PC-9 (cell line): ENCODE measurements at regions not wholly inside any gene's neighbourhood (a gene's known extent, or its start where the extent isn't known, plus 50 kb on each side); places are given as distances from the start of the nearest gene placed in this dataset.

Experiments used
- BruUV-seq: library from RNA; stranded (reverse); fragments of 400-500 nt; replicated peaks from 2 replicates; lab custom pipeline; 2021; lab: Mats Ljungman, UMichigan
- CTCF ChIA-PET: fragments of 300-600 bp; sonication (Branson Sonifier 250); formaldehyde crosslinking; loops from one replicate; lab custom pipeline; 2022; ENCODE audit warnings: antibody characterized with exemption; lab: Charles Lee
- POLR2A ChIA-PET: fragments of 300-600 bp; sonication (Branson Sonifier 250); formaldehyde crosslinking; loops from one replicate; lab custom pipeline; 2022; ENCODE audit warnings: antibody characterized with exemption; ENCODE audit not compliant: unreplicated experiment; lab: Charles Lee
- DNase-seq, 2 experiments: peaks; one replicate each; pipeline versions ENCODE4 v3.0.0 to v3.0.0-alpha.2; 2015 to 2022; ENCODE audit warnings: mixed read lengths in 1 of 2
- H2AFZ ChIP-seq: fragments of 200-600 bp; sonication (generic); 2 replicates; pipeline ENCODE4 v1.8.1; 2017; ENCODE audit warnings: antibody characterized with exemption
- H3F3A ChIP-seq: fragments of 200-600 bp; sonication (generic); 2 replicates; pipeline ENCODE4 v1.8.1; 2017; ENCODE audit warnings: antibody characterized with exemption, mild to moderate bottlenecking, low read depth; ENCODE audit not compliant: insufficient read depth
- H3K27ac ChIP-seq: fragments of 200-600 bp; sonication (generic); 2 replicates; pipeline ENCODE4 v1.6.1; 2016; ENCODE audit warnings: mixed run types
- H3K27me3 ChIP-seq: fragments of 200-600 bp; sonication (generic); 2 replicates; pipeline ENCODE4 v1.6.1; 2016; ENCODE audit warnings: low read depth, mixed run types; ENCODE audit not compliant: insufficient read depth
- H3K36me3 ChIP-seq: fragments of 200-600 bp; sonication (generic); 2 replicates; pipeline ENCODE4 v1.6.1; 2016; ENCODE audit warnings: low read depth, mixed run types
- H3K4me1 ChIP-seq: fragments of 200-600 bp; sonication (generic); replicated peaks from 2 replicates; pipeline ENCODE4 v1.6.1; 2016; ENCODE audit warnings: mixed run types; ENCODE audit not compliant: insufficient read depth
- H3K4me2 ChIP-seq: fragments of 200-600 bp; sonication (generic); 2 replicates; pipeline ENCODE4 v1.6.1; 2017; ENCODE audit warnings: mixed run types
- H3K4me3 ChIP-seq: fragments of 200-600 bp; sonication (generic); 2 replicates; pipeline ENCODE4 v1.6.1; 2016; ENCODE audit warnings: mixed run types
- H3K79me2 ChIP-seq: fragments of 200-600 bp; sonication (generic); 2 replicates; pipeline ENCODE4 v1.6.1; 2017; ENCODE audit warnings: low read depth, mixed run types
- H3K9me2 ChIP-seq: fragments of 200-600 bp; sonication (generic); 2 replicates; pipeline ENCODE4 v1.8.1; 2017; ENCODE audit warnings: mild to moderate bottlenecking; ENCODE audit not compliant: insufficient read depth
- H3K9me3 ChIP-seq: fragments of 200-600 bp; sonication (generic); 2 replicates; pipeline ENCODE4 v1.8.1; 2016; ENCODE audit warnings: low read depth; ENCODE audit not compliant: insufficient read depth
- H4K20me1 ChIP-seq: fragments of 200-600 bp; sonication (generic); 2 replicates; pipeline ENCODE4 v1.8.1; 2017; ENCODE audit not compliant: insufficient read depth
- CTCF ChIP-seq: fragments of 200-600 bp; sonication (generic); conservative IDR thresholded peaks from 2 replicates; pipeline ENCODE4 v1.6.1; 2017; ENCODE audit warnings: mixed run types, antibody characterized with exemption, mild to moderate bottlenecking, moderate library complexity
- EZH2 ChIP-seq: fragments of 200-600 bp; sonication (generic); IDR thresholded peaks from 2 replicates; pipeline ENCODE4 v1.8.0; 2017; ENCODE audit warnings: antibody characterized with exemption, low read depth
- intact Hi-C: fragments of 100-400 bp; cut with micrococcal nuclease; formaldehyde crosslinking; loops from one replicate; pipeline ENCODE4 v1.10.0; 2022; ENCODE audit not compliant: unreplicated experiment

- Histone ChIP-seq H3K9me3 (no peaks in the 10 kb centered on the region), H3K36me3 (no peaks in the 10 kb centered on the region), H3K4me3 (no peak overlapping the region), H3K4me1 (peaks cover 5% of the 10 kb centered on the region), H3K4me2 (no peak overlapping the region), H3K9me2 (no peaks in the 10 kb centered on the region), H3K27me3 (no peaks in the 10 kb centered on the region; the same call in 1 of the 2 replicates), H3F3A (peaks cover 17% of the 10 kb centered on the region), H4K20me1 (no peaks in the 10 kb centered on the region), H3K27ac (no peak overlapping the region), H3K79me2 (no peaks in the 10 kb centered on the region), H2AFZ (no peak overlapping the region)
- POLR2A ChIA-PET: no interaction called here
- DNase-seq: no peak
- no peak for TF ChIP-seq EZH2
- no TSS peak for BruUV-seq
- intact Hi-C loops: no loop called here
- CTCF ChIA-PET: no interaction called here
Observed at GRCh38 chr22:44578110-44578457, 80.1 kb upstream of the RTL6 start.

- Histone ChIP-seq H3K9me3 (no peaks in the 10 kb centered on the region), H3K27ac (no peak overlapping the region), H3K4me1 (peaks cover 5% of the 10 kb centered on the region), H3K4me3 (no peak overlapping the region), H3F3A (peaks cover 17% of the 10 kb centered on the region), H3K27me3 (no peaks in the 10 kb centered on the region; the same call in 1 of the 2 replicates), H3K4me2 (no peak overlapping the region), H4K20me1 (no peaks in the 10 kb centered on the region), H3K36me3 (no peaks in the 10 kb centered on the region), H3K9me2 (no peaks in the 10 kb centered on the region), H2AFZ (no peak overlapping the region), H3K79me2 (no peaks in the 10 kb centered on the region)
- no TSS peak for BruUV-seq
- ChIA-PET POLR2A (no interaction called here), CTCF (no interaction called here)
- intact Hi-C loops: no loop called here
- no peak for DNase-seq
- TF ChIP-seq EZH2: no peak
Observed at GRCh38 chr22:44577391-44578109, 79.5 kb upstream of the RTL6 start.

- Histone ChIP-seq H4K20me1 (no peaks in the 10 kb centered on the region), H3K4me1 (peaks cover 5% of the 10 kb centered on the region), H3K4me3 (no peak overlapping the region), H3K79me2 (no peaks in the 10 kb centered on the region), H3K9me2 (no peaks in the 10 kb centered on the region), H3K9me3 (no peaks in the 10 kb centered on the region), H3K4me2 (no peak overlapping the region), H3K27ac (no peak overlapping the region), H3K27me3 (no peaks in the 10 kb centered on the region; the same call in 1 of the 2 replicates), H3K36me3 (no peaks in the 10 kb centered on the region), H3F3A (peaks cover 17% of the 10 kb centered on the region), H2AFZ (no peak overlapping the region)
- CTCF ChIA-PET: no interaction called here
- TF ChIP-seq EZH2 (no peak), CTCF (no peak)
- POLR2A ChIA-PET: no interaction called here
- intact Hi-C loops: no loop called here
- no TSS peak for BruUV-seq
- DNase-seq: no peak
Observed at GRCh38 chr22:44576311-44577260, 78.6 kb upstream of the RTL6 start.
